Mesendoderm (in vitro differentiated cells): ENCODE measurements at regions not wholly inside any gene's neighbourhood (a gene's known extent, or its start where the extent isn't known, plus 50 kb on each side); places are given as distances from the start of the nearest gene placed in this dataset.

Source experiments
- DNase-seq: peaks from one replicate; pipeline ENCODE4 v3.0.0; 2013
- H2AK5ac ChIP-seq: 2 replicates; pipeline ENCODE4 v1.6.1; 2013; ENCODE audit warnings: low read length, inconsistent platforms
- H2BK120ac ChIP-seq: 2 replicates; pipeline ENCODE4 v1.6.1; 2013; ENCODE audit warnings: low read depth, mild to moderate bottlenecking, low read length, moderate library complexity, mixed read lengths
- H2BK15ac ChIP-seq: replicated peaks from 2 replicates; pipeline ENCODE4 v1.6.1; 2013; ENCODE audit warnings: low read depth, mild to moderate bottlenecking, moderate library complexity
- H2BK5ac ChIP-seq: 2 replicates; pipeline ENCODE4 v1.6.1; 2013; ENCODE audit warnings: low read length, inconsistent platforms
- H3K18ac ChIP-seq: 2 replicates; pipeline ENCODE4 v1.6.1; 2013; ENCODE audit warnings: mild to moderate bottlenecking, low read length, mixed read lengths
- H3K23ac ChIP-seq: one replicate; pipeline ENCODE4 v1.6.1; 2013; ENCODE audit warnings: low read length
- H3K27ac ChIP-seq: 2 replicates; pipeline ENCODE4 v1.5.1; 2013; ENCODE audit warnings: low read depth, mild to moderate bottlenecking, inconsistent platforms, low read length, moderate library complexity
- H3K27me3 ChIP-seq: 2 replicates; pipeline ENCODE4 v1.6.1; 2013; ENCODE audit warnings: low read length, control low read depth, mild to moderate bottlenecking, inconsistent platforms; ENCODE audit not compliant: insufficient read depth, poor library complexity
- H3K36me3 ChIP-seq: 2 replicates; pipeline ENCODE4 v1.6.1; 2013; ENCODE audit warnings: low read length, inconsistent platforms; ENCODE audit not compliant: control insufficient read depth, insufficient read depth
- H3K4ac ChIP-seq: one replicate; pipeline ENCODE4 v1.6.1; 2013; ENCODE audit warnings: low read depth, mild to moderate bottlenecking, low read length, moderate library complexity
- H3K4me1 ChIP-seq: 2 replicates; pipeline ENCODE4 v1.6.1; 2013; ENCODE audit warnings: low read depth, low read length, inconsistent platforms; ENCODE audit not compliant: control insufficient read depth
- H3K4me2 ChIP-seq: 2 replicates; pipeline ENCODE4 v1.6.1; 2013; ENCODE audit warnings: low read length
- H3K4me3 ChIP-seq: 2 replicates; pipeline ENCODE4 v1.5.1; 2013; ENCODE audit warnings: mild to moderate bottlenecking, low read length
- H3K56ac ChIP-seq: one replicate; pipeline ENCODE4 v1.6.1; 2013; ENCODE audit warnings: low read length
- H3K79me1 ChIP-seq: 2 replicates; pipeline ENCODE4 v1.6.1; 2013; ENCODE audit warnings: low read length, inconsistent platforms
- H3K79me2 ChIP-seq: 2 replicates; pipeline ENCODE4 v1.6.1; 2013; ENCODE audit warnings: mild to moderate bottlenecking, low read length; ENCODE audit not compliant: control insufficient read depth, insufficient read depth
- H3K9ac ChIP-seq: 2 replicates; pipeline ENCODE4 v1.6.1; 2013; ENCODE audit warnings: low read length, inconsistent platforms
- H4K5ac ChIP-seq: one replicate; pipeline ENCODE4 v1.6.1; 2013; ENCODE audit warnings: low read length
- H4K8ac ChIP-seq: one replicate; pipeline ENCODE4 v1.6.1; 2013; ENCODE audit warnings: low read depth, mild to moderate bottlenecking, control low read depth, low read length, moderate library complexity
- WGBS: extraction: QIAGEN DNeasy Blood & Tissue Kit; methylation state at CpG from one replicate; pipeline ENCODE4 v1.1.7; 2013; ENCODE audit warnings: low lambda C conversion rate, missing lambda C conversion rate; ENCODE audit not compliant: insufficient coverage; ENCODE audit errors: extremely low coverage; 5-methylcytosine and 5-hydroxymethylcytosine counted together

DNA sequence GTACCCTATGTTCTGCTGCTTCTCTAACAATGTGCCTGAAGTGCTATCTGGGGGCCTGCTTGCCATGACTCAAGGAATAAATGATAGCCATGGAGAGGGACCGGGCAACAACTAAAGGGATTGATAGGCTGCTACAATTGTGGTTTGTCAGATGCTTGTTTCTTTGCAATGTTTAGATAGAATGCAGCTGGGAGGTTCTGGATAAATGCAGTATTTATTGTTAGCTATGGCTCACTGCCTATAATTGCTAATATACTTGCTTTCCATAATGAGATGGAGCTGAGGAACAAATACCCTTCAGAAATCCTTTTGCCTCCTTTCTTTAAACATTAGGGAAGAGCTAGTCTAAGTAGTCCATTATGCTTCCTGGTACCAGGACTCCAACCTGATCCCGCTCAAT lies 575.2 kb upstream of the SYNCRIP start:
- H3K4me2 ChIP-seq, result no peak overlapping the region
- no peak overlapping the region for H2AK5ac ChIP-seq
- no peak overlapping the region for H2BK5ac ChIP-seq
- no peaks in the 10 kb centered on the region for H3K27me3 ChIP-seq
- H2BK15ac ChIP-seq, result no peak overlapping the region
- H4K5ac ChIP-seq, result no peak overlapping the region
- H3K27ac ChIP-seq, result no peak overlapping the region
- no peaks in the 10 kb centered on the region for H3K36me3 ChIP-seq
- H4K8ac ChIP-seq, result no peak overlapping the region
- no peak overlapping the region for H3K56ac ChIP-seq
- no peak for DNase-seq
- WGBS, result no CpG with 5 or more reads among the region's 2 CpGs
- no peak overlapping the region for H3K9ac ChIP-seq
- no peak overlapping the region for H3K4me3 ChIP-seq
- H3K23ac ChIP-seq, result no peak overlapping the region
- H2BK120ac ChIP-seq, result no peak overlapping the region
- no peak overlapping the region for H3K4ac ChIP-seq
- H3K18ac ChIP-seq, result no peak overlapping the region
- H3K79me2 ChIP-seq, result no peaks in the 10 kb centered on the region
- H3K79me1 ChIP-seq, result no peaks in the 10 kb centered on the region
- no peaks in the 10 kb centered on the region for H3K4me1 ChIP-seq

DNA sequence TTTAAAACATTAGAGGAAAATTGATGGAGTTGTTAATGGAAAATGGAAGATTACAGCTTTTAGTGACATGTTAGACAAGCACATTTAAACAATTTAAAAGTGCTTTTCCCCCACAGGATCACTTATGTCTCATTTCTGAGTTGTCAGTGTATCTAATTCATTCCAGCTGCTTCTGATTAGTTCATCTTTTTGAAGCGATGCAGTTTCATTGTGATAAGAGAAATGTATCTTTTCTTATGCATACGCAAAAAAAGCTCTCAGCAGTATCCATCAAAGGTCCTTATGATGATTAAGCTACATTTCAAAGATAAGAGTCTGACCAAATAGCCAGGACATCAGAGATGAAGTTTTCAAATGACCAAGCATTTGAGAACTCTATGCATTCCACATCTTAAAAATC lies 572.6 kb upstream of the SYNCRIP start:
- Histone ChIP-seq H3K27me3 (no peaks in the 10 kb centered on the region), H3K79me1 (no peaks in the 10 kb centered on the region), H2BK120ac (no peak overlapping the region), H3K4me2 (no peak overlapping the region), H3K23ac (no peak overlapping the region), H4K5ac (no peak overlapping the region), H3K79me2 (no peaks in the 10 kb centered on the region), H2BK5ac (no peak overlapping the region), H2AK5ac (no peak overlapping the region), H4K8ac (no peak overlapping the region), H3K18ac (no peak overlapping the region), H3K4me3 (no peak overlapping the region), H3K9ac (no peak overlapping the region), H3K4me1 (no peaks in the 10 kb centered on the region), H3K36me3 (no peaks in the 10 kb centered on the region), H3K56ac (no peak overlapping the region), H3K4ac (no peak overlapping the region), H3K27ac (no peak overlapping the region), H2BK15ac (no peak overlapping the region)
- no CpG with 5 or more reads among the region's 2 CpGs for WGBS
- no peak for DNase-seq

DNA sequence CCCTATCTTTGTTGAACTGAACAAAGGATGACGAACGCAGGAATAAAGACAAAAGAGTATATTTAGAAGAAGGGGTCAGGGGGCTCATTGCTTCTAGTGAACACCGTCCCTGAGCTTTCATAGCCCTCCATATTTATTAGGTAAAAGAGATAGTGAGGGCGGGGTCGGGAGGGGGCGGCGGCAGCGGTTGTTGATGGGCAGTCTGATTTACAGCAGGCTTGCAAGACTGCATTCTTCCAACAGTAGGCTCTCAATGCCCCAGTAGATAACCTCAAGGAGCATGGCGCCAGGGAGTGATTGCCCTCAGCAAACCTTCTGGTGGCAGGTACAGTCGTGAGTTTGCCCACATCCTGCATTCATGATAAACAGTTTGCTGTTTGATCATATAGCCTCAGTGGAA lies 563.3 kb upstream of the SYNCRIP start:
- no CpG with 5 or more reads among the region's 10 CpGs for WGBS
- Histone ChIP-seq H3K36me3 (no peaks in the 10 kb centered on the region), H2AK5ac (no peak overlapping the region), H3K79me2 (no peaks in the 10 kb centered on the region), H4K5ac (no peak overlapping the region), H3K4me2 (no peak overlapping the region), H3K56ac (no peak overlapping the region), H3K79me1 (no peaks in the 10 kb centered on the region), H2BK15ac (no peak overlapping the region), H3K27me3 (no peaks in the 10 kb centered on the region), H3K9ac (no peak overlapping the region), H3K4ac (no peak overlapping the region), H2BK5ac (no peak overlapping the region), H3K23ac (no peak overlapping the region), H3K18ac (no peak overlapping the region), H3K4me3 (no peak overlapping the region), H2BK120ac (no peak overlapping the region), H3K27ac (no peak overlapping the region), H3K4me1 (no peaks in the 10 kb centered on the region), H4K8ac (no peak overlapping the region)
- no peak for DNase-seq

DNA sequence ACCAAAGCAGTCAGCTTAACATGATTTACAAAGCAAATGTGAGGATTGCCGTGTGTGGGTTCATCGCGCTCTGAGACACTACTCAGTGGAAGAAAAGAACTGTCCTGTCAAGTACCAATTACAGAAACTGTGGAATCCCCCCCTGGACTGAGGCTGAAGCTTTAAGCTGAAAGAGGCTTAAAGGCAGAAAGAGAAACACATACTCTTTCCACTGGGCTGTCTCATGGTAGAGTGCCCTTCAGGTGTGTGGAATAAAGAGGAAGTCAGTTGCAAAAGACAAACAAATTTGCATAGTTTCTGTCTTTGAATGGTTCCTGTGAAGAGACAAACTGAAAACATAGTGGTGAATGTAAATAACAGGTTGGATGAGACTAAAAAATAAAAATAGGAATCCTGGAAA lies 560.4 kb upstream of the SYNCRIP start:
- Histone ChIP-seq H2BK120ac (no peak overlapping the region), H4K8ac (no peak overlapping the region), H2BK15ac (no peak overlapping the region), H3K36me3 (no peaks in the 10 kb centered on the region), H4K5ac (no peak overlapping the region), H3K4me2 (no peak overlapping the region), H3K79me1 (no peaks in the 10 kb centered on the region), H2AK5ac (no peak overlapping the region), H3K27me3 (no peaks in the 10 kb centered on the region), H3K9ac (no peak overlapping the region), H3K56ac (no peak overlapping the region), H3K23ac (no peak overlapping the region), H3K27ac (no peak overlapping the region), H2BK5ac (no peak overlapping the region), H3K4ac (no peak overlapping the region), H3K18ac (no peak overlapping the region), H3K4me3 (no peak overlapping the region), H3K4me1 (no peaks in the 10 kb centered on the region), H3K79me2 (no peaks in the 10 kb centered on the region)
- no peak for DNase-seq
- WGBS, result no CpG with 5 or more reads among the region's 3 CpGs

DNA sequence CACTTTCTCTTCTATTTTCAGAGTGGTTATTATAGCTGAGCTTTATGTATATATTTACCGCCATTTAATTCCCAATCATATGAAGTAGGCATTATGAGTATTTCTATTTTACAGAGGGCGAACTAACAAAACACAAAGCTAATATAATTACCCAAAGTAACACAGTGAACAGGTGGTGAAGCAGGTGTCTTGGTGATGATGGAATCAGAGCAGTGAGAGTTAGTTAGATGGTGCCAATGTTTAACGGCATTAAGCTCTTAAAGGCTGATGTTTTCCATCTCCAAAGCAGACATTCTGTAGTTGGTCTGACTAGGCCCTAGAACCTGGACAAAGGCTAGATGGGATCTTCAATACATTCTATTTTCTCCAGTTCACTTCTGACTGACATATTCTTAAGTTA lies 551.1 kb upstream of the SYNCRIP start:
- Histone ChIP-seq H3K79me2 (no peaks in the 10 kb centered on the region), H2AK5ac (no peak overlapping the region), H2BK5ac (no peak overlapping the region), H3K4me2 (no peak overlapping the region), H3K18ac (no peak overlapping the region), H3K56ac (no peak overlapping the region), H4K5ac (no peak overlapping the region), H3K36me3 (no peaks in the 10 kb centered on the region), H2BK15ac (no peak overlapping the region), H3K27me3 (no peaks in the 10 kb centered on the region), H3K4me3 (no peak overlapping the region), H3K79me1 (no peaks in the 10 kb centered on the region), H3K23ac (no peak overlapping the region), H3K9ac (no peak overlapping the region), H4K8ac (no peak overlapping the region), H3K27ac (no peak overlapping the region), H3K4me1 (no peaks in the 10 kb centered on the region), H2BK120ac (no peak overlapping the region), H3K4ac (no peak overlapping the region)
- no CpG with 5 or more reads among the region's 3 CpGs for WGBS
- DNase-seq, result no peak

DNA sequence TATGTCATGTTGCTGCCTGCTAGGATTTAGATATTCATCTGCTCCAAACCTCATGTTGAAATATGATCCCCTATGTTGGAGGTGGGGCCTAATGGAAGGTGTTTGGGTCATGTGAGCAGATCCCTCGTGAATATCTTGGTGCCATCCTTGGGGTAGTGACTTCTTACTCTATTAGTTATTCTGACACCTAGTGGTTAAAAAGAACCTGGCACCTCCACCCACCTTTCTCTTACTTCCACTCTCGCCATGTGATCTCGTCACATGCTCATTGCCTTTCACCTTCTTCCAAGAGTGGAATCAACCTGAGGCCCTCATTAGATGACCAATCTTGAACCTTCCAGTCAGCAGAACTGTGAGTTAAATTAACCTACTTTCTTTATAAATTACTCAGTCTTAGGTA lies 549.4 kb upstream of the SYNCRIP start:
- H3K4me2 ChIP-seq, result no peak overlapping the region
- H2BK120ac ChIP-seq, result no peak overlapping the region
- H3K4me1 ChIP-seq, result no peaks in the 10 kb centered on the region
- H3K36me3 ChIP-seq, result no peaks in the 10 kb centered on the region
- H2AK5ac ChIP-seq, result no peak overlapping the region
- no peak overlapping the region for H3K4ac ChIP-seq
- no peaks in the 10 kb centered on the region for H3K27me3 ChIP-seq
- no peak overlapping the region for H4K8ac ChIP-seq
- H3K79me2 ChIP-seq, result no peaks in the 10 kb centered on the region
- no peak overlapping the region for H3K9ac ChIP-seq
- no peak overlapping the region for H3K4me3 ChIP-seq
- WGBS, result no CpG with 5 or more reads among the region's 3 CpGs
- H3K79me1 ChIP-seq, result no peaks in the 10 kb centered on the region
- no peak overlapping the region for H2BK15ac ChIP-seq
- no peak overlapping the region for H3K56ac ChIP-seq
- H3K27ac ChIP-seq, result no peak overlapping the region
- H3K23ac ChIP-seq, result no peak overlapping the region
- H4K5ac ChIP-seq, result no peak overlapping the region
- peak; percentile 79 for DNase-seq
- H3K18ac ChIP-seq, result no peak overlapping the region
- no peak overlapping the region for H2BK5ac ChIP-seq
